HG02870 (cell line): ENCODE measurements at regions not wholly inside any gene's neighbourhood (a gene's known extent, or its start where the extent isn't known, plus 50 kb on each side); places are given as distances from the start of the nearest gene placed in this dataset.
"Not testable (repeated sequence)": the region's sequence is repeated elsewhere in the genome, so short reads cannot be mapped to it uniquely, and the experiment has no call there.

Experiments used
- ATAC-seq: cut with Tn5 transposase; IDR thresholded peaks from one replicate; pipeline ENCODE4 v1.9.1; 2021; ENCODE audit warnings: mild to moderate bottlenecking, moderate library complexity; ENCODE audit not compliant: unreplicated experiment

DNA sequence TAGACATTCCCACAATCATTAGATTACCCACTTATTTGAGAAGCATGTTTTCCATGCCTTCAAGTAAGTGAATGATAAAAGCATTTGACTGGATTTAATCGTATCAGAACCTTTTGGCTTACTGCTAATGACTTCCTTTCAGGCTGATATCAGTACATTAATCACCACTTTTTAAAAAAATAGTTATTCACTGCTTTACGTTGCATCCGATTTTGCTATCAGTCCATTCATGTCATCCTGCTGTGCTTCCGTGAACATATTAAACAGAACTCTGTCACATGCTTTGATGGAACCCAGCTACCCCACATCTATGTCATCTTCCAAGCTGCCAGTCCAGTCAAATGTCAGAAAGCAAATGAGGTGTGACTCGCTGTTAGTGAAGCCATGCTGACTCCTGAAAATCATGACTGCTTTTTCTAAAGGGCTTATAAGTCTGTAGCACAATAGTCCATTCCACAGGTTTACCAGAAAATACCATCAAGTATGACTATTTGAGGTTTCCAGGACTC lies 440.9 kb downstream of the IRS2 start:
- ATAC-seq: no peak

- no peak for ATAC-seq
These were observed 441.7 kb downstream of the IRS2 start for GRCh38 chr13:109344552-109345157.

DNA sequence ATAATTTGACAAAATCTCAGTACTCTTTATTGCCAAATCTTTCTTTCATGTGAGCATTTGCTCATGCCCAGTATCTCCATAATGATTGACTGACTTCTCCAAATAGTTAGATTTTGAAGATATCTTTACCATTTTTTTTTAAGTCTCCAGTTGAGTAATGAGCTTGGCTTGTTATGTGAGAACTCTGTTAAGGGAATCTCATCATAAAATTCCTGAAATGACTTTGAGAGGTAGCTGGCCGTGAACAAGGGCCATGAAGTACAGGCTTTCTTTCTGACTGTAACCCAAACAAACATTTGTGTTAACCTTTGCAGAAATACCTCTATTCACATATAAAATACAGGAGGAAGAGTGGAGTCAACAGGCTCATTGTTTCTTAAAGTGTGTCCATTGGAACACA lies 449.7 kb downstream of the IRS2 start:
- no peak for ATAC-seq

DNA sequence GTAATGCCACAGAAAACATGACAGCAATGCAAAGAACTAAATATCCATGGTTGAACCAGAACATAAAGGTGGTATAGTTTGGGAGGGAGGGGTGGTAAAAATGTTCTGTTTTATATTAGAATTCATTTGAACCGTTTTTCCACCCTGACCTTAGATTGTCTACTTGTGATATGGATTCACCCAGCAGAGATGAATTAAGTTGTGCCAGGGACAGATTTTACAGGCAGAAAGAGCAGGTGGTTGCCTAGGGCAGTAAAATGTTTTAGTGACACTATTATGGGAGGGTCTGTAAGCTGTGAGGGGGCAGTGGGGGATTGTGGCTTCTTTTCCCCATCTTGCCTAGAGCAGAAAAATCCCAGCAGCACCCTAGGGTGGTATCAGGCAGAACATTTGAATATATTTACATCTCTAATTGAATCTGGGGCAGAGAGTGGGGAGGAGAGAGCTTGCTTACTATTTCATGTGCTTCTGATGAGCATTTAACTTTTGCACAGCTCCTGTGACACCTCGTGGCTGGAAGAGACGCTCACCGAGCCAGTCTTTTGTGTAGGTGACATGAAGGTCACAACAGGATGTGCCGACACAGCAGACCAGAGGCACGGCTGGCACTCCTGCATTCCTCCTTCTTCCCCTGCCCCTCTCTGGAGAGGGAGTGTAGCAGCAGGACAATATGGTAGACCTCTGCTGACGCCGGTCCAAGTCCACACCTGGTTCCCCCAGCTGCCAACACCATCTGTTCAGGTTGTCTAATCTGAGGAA lies 452.3 kb downstream of the IRS2 start:
- no peak for ATAC-seq

DNA sequence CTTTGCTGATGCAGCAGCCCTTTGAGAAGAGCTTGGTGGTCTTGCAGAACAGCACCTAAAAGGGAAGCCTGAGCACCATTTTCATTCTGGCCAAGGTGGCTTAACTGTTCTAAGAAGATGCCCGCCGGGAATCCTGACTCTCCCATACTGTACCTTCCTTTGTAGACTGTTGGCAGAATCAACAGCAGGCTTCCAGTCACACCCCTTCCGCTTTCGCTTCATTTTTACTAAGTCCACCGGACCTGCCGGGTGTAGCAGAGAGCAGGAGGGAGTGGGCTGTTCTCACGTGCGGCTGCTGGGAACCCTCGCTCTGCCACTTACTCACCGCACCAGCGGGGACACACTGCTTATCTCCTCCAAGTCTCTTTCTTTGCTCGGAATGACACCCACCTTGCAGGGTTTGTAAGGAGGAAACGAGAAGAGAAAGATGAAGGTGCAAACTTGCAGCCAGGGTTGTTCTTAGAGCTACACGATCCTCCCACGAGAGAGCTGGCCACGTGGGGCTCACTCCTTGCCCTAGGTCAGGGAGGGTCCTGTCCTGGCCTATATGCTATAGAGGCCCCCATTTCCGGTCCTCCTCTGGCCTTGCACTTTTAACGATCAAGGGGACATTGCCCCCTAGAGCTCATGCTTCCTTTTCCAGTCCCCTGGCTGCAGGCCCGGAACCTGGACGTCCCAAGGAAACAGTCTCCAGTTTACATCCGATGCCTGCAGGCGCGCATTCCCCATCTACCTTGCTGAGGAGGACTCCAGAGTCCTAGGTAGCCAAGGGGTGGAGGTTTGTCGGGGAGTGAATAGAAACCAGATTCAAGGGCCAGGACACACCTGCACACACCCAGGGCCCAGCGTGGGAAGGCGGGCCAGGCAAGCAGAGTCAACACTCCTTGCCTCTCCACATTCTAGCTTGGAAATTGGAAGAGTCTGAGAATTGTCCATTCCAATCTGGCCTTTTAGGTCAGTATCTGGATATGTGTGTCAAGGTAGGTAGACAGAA lies 453.6 kb downstream of the IRS2 start:
- no peak for ATAC-seq

DNA sequence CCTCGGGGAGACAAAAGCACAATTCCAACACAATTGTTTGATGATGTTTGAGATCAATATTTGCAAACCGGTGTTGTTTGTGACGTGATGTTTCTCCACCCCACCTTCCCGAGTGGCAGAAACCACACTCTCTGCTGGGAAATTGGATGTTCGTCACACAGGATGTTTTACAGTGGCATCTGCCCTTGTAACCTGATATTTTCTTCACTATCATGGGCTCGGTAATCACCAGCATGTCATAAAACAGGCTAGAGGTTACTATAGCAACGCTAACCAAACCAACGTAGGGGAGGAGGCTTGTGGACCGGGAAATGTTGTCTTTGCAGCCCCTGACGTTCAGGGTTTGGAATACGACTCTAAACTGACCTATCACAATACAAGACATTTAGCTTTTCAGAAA lies 454.5 kb downstream of the IRS2 start:
- ATAC-seq: no peak

DNA sequence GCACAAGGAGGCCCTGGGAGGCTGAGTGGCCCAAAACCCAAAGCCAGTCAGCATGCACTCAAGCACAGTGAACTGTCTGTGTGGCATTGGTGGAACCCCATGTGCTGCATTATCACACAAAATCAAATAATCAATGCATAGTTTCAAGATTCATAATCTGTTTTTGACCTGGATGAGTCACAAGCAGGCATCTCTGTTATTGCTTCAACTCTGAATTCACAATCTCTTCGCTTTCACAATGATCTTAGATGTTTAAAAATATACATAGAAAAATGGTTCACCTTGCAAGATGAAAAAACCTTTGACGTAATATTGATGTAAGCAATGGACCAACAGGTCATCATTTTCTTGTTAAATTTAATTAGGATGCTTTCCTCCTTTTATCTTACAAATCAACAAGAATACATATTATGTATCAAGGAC lies 455.4 kb downstream of the IRS2 start:
- no peak for ATAC-seq

GRCh38 chr13:109330123-109330522 lies 456.3 kb downstream of the IRS2 start:
- no peak for ATAC-seq

DNA sequence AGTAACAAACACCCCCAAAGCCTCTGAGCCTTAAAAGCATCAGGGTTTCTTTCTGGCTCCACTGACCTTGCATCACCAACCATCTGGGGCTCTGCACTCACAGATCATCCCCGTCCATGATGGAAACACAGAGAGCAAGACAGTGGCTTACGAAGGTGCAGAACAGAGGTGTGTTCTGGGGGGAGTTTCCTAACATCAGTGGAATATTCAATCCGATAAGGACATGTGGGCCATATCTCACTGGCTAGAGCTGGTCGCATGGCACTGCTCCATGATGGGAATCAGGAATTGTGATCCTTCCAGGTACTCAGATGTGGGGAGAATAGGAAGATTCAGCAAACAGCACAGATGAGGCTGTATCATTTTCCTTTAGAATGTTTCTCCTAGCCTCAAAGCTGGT lies 457.2 kb downstream of the IRS2 start:
- ATAC-seq: no peak

DNA sequence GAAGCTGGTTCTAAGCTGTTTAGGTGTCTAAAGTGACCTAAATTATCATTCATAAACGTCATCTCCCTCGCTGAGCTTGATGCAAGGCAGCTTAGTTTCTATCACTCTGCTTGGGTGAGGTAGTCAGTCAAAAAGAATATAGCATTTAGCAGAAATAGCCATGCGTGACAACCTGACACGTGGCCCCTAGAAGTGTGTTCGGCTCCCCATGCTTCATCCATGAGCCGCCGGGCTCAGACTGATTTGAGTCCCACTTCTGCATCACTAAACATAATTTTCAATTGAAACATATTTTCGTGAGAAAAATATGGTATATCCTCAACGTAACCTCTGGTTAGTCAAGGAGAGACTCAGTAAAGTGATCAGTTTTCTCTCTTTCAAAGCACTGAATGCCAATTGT lies 459.8 kb downstream of the IRS2 start:
- ATAC-seq: no peak

DNA sequence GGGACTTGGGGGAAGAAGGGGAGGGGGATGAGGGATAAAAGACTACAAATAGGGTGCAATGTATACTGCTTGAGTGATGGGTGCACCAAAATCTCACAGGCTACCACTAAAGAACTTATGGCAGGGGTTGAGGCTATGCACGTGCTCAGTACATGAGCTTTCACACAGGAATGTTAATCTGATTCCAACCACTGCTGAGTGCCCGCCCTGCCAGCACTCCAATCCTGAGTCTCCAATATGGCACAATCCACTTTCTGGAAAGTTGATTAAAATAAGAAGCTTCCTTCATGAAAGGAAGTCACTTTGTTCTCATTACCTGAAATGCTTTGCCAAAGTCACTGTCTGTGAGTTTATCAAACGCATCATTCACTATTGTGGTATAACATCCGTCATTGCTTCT lies 463.0 kb downstream of the IRS2 start:
- ATAC-seq: no peak

- no peak for ATAC-seq
These were observed 467.3 kb downstream of the IRS2 start for GRCh38 chr13:109318945-109319590.

- no peak for ATAC-seq
These were observed 470.9 kb downstream of the IRS2 start for GRCh38 chr13:109315481-109315880.

GRCh38 chr13:109314101-109314500 lies 472.3 kb downstream of the IRS2 start:
- ATAC-seq: no peak

DNA sequence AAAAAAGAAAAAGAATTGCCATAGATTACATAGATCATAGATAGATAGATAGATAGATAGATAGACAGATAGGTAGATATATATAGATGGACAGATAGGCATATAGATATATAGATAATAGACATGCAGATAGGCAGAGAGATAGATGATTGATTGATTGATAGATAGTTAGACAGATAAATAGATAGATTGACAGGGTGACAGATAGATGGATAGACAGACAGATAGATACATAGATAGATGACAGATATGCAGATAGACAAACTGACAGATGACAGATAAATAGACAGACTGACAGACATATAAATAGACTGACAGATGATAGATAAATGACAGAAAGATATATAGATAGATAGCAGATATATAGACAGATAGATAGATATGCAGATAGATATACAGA lies 474.0 kb downstream of the IRS2 start:
- no peak for ATAC-seq

GRCh38 chr13:109311431-109311976 lies 474.9 kb downstream of the IRS2 start:
- ATAC-seq: not testable (repeated sequence)

- ATAC-seq: no peak
These were observed 476.6 kb downstream of the IRS2 start for GRCh38 chr13:109309625-109310363.

DNA sequence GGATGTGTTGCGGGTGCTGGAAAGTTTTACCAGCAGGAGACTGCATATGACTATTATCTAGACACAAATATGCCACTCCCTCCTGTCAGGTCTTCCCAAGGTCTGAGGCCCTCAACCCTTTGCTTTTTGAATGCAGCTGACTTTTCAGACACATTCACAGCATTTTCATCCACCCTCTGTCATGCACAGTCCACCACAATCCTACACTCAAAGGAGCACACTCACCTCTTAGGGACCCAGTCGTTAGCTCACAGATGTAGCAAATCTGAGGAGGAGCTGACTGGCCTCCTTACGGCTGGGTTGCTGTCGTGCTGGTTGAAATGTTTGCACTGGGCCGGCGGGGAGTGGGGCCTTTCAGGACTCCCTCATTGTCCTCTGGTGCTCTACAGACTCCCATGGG lies 479.4 kb downstream of the IRS2 start:
- ATAC-seq: no peak

- no peak for ATAC-seq
These were observed 484.7 kb downstream of the IRS2 start for GRCh38 chr13:109301726-109302125.

DNA sequence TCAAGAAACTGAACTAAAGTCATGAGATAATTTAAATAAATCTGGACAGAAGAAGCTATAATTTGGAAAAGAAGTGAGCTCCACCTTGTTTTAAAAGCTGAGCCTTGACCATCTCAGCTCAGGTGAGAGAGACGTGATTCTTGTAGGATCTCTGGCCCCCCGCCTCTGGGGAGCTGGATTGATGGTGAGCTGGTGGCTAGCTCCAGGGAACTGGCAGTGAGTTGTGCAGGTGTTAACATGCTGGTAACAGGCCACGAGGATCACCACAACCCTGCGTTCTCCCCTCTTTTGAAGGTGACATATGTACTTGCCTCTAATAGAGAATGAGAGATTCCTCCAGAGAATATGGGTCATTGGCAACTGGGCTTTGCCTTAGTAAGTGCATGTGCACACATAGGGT lies 485.1 kb downstream of the IRS2 start:
- ATAC-seq: no peak
